ENCODE measurements at regions not wholly inside any gene's neighbourhood (a gene's known extent, or its start where the extent isn't known, plus 50 kb on each side); places are given as distances from the start of the nearest gene placed in this dataset.

DNA sequence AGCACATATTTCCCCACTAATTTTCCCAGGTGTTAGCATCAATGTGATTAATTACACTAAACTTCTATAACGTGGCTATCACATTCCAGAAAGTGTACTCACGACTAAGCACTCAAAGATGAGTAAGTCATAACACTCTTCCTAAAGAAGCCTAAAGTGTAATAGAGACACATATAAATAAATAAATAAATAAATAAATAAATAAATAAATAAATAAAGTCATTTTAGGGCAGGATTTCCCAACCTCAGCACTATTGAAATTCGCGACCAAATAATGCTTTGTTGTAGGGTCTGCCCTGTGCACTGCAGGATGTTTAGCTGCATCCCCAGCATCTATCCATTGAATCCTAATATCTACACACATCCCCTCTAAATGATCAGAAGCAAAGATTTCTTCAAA, 390.9 kb downstream of the CDH7 start:
- Histone ChIP-seq H3K27ac (replicated peaks) (no peak overlapping the region), H3K4me3 (replicated peaks; ENCODE audit: insufficient read depth, low read length) (no peak overlapping the region), H3K27me3 (ENCODE audit: insufficient read depth, poor library complexity, severe bottlenecking) (no peaks in the 10 kb centered on the region)
- DNase-seq (ENCODE audit: low read depth in 1 of 2, low spot score in 1 of 2) = no peak
- no peak for TF ChIP-seq GABPA (IDR thresholded peaks at IDR 0.05; ENCODE audit: low read depth)
- TF ChIP-seq, protein P1, sequence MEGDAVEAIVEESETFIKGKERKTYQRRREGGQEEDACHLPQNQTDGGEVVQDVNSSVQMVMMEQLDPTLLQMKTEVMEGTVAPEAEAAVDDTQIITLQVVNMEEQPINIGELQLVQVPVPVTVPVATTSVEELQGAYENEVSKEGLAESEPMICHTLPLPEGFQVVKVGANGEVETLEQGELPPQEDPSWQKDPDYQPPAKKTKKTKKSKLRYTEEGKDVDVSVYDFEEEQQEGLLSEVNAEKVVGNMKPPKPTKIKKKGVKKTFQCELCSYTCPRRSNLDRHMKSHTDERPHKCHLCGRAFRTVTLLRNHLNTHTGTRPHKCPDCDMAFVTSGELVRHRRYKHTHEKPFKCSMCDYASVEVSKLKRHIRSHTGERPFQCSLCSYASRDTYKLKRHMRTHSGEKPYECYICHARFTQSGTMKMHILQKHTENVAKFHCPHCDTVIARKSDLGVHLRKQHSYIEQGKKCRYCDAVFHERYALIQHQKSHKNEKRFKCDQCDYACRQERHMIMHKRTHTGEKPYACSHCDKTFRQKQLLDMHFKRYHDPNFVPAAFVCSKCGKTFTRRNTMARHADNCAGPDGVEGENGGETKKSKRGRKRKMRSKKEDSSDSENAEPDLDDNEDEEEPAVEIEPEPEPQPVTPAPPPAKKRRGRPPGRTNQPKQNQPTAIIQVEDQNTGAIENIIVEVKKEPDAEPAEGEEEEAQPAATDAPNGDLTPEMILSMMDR (IDR thresholded peaks at IDR 0.05; ENCODE audit: insufficient read depth, low read length) = no peak
- no peak for TF ChIP-seq SPI1 (IDR thresholded peaks at IDR 0.05; ENCODE audit: borderline replicate concordance, low read depth)
- TF ChIP-seq POLR2AphosphoS5 (IDR thresholded peaks at IDR 0.05; ENCODE audit: low read depth) = no peak
- TF ChIP-seq REST (IDR thresholded peaks at IDR 0.05; ENCODE audit: insufficient replicate concordance, low read depth) = no peak

- no peak overlapping the region for H3K4me3 ChIP-seq (replicated peaks; ENCODE audit: insufficient read depth, low read length)
Measured at GRCh38 chr18:66138642-66139041, 387.8 kb downstream of the CDH7 start.

DNA sequence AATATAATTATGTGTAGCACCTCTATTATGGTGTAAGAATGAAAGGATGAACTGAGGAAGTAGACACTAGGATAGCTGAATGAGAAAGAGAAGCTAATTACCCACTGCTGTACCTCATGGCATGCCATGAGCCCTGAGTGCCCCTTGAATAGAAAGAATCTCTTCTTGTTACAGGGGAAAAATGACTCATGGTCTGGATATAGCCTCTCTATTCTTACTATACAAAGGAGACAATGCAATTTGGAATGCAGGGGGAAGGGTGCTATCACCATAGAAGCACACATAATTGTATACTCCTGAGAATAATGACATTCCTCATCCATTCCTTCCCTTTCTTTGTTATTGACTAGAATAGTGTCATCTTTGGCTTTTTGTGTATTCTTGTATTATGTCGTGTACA, 385.2 kb downstream of the CDH7 start:
- TF ChIP-seq, protein P1 (IDR thresholded peaks at IDR 0.05; ENCODE audit: insufficient read depth, low read length) = no peak
- TF ChIP-seq SPI1 (IDR thresholded peaks at IDR 0.05; ENCODE audit: borderline replicate concordance, low read depth) (no peak), GABPA (IDR thresholded peaks at IDR 0.05; ENCODE audit: low read depth) (no peak), REST (IDR thresholded peaks at IDR 0.05; ENCODE audit: insufficient replicate concordance, low read depth) (no peak), POLR2AphosphoS5 (IDR thresholded peaks at IDR 0.05; ENCODE audit: low read depth) (no peak)
- H3K4me3 ChIP-seq (replicated peaks; ENCODE audit: insufficient read depth, low read length) = no peak overlapping the region
- DNase-seq (ENCODE audit: low read depth in 1 of 2, low spot score in 1 of 2) = no peak
- H3K27me3 ChIP-seq (ENCODE audit: insufficient read depth, poor library complexity, severe bottlenecking) = no peaks in the 10 kb centered on the region
- no peak overlapping the region for H3K27ac ChIP-seq (replicated peaks)

More at GRCh38 chr18:66138642-66139041, 387.8 kb downstream of the CDH7 start:
- H3K27me3 ChIP-seq (ENCODE audit: insufficient read depth, poor library complexity, severe bottlenecking) = no peaks in the 10 kb centered on the region
- no peak for TF ChIP-seq GABPA (IDR thresholded peaks at IDR 0.05; ENCODE audit: low read depth)
- TF ChIP-seq, protein P1 (IDR thresholded peaks at IDR 0.05; ENCODE audit: insufficient read depth, low read length) = no peak
- no peak for TF ChIP-seq REST (IDR thresholded peaks at IDR 0.05; ENCODE audit: insufficient replicate concordance, low read depth)
- no peak for TF ChIP-seq SPI1 (IDR thresholded peaks at IDR 0.05; ENCODE audit: borderline replicate concordance, low read depth)
- no peak for DNase-seq (ENCODE audit: low read depth in 1 of 2, low spot score in 1 of 2)
- no peak overlapping the region for H3K27ac ChIP-seq (replicated peaks)

Data from HL-60 (cell line).